Right ventricle myocardium inferior (tissue), 1 donor: ENCODE measurements at regions not wholly inside any gene's neighbourhood (a gene's known extent, or its start where the extent isn't known, plus 50 kb on each side); places are given as distances from the start of the nearest gene placed in this dataset.
"Not testable (repeated sequence)": the region's sequence is repeated elsewhere in the genome, so short reads cannot be mapped to it uniquely, and the experiment has no call there.

ENCODE experiments used
- ATAC-seq: fragments of 200-7000 bp; cut with Tn5 transposase; one replicate; pipeline ENCODE4 v1.9.1; 2020; ENCODE audit warnings: mild to moderate bottlenecking, moderate library complexity
- DNase-seq: peaks from one replicate; pipeline ENCODE4 v3.0.0; 2021; ENCODE audit errors: missing footprints
- intact Hi-C: fragments of 100-400 bp; cut with DNase I; formaldehyde crosslinking; loops from one replicate; pipeline ENCODE4 v1.11.0; 2022
- donor health status: DM: no; HTN: yes; CAD: no; lungs with severe emphysema.

DNA sequence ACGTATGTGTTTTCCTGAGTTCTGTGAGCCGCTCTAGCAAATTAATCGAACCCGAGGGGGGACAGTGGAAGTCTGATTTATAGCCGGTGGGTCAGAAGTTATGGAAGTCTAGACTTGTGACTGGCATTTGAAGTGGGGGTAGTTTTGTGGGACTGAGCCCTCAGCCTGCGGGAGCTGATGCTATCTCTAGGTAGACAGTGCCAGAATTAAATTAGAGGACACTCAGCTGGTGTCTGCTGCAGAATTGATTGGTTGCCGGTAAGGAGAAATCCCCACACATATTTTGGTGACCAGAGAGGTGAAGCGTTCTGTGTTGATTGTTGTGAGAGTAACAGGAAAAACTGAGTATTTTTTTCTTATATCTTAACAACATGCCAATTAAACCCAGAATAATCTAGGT, 143.8 kb upstream of the ADCY1 start:
- intact Hi-C loops = no loop called here
- DNase-seq (no peak), ATAC-seq (no peak)

DNA sequence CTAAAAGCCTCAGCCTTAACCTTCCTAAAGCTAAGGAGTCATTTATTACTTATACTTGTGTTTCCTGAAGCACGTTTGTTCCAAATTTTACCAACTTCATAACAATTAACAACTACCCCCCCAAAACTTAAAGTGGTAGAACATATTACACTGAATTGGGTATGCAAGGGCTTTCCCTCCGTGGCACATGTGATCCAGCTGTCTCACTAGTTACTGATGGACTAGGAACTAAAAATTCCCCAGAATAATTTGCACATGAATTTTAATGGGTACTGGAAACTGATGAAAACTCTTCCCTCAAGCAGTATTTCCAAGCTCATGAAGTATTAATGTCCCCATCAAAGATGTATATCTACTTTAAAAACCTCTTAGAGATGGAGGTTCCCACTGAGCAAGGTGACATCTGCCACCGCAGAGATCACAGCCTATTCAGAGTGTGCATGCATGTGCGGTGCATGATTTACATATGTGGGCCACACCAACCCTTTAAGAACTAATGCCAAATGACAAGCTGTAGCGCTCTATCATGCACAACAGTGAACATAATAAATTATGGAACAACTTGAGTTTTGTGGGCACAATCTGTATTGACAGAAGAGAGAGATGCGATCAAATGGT, 139.9 kb upstream of the ADCY1 start:
- intact Hi-C loops = no loop called here
- DNase-seq (no peak), ATAC-seq (no peak)

DNA sequence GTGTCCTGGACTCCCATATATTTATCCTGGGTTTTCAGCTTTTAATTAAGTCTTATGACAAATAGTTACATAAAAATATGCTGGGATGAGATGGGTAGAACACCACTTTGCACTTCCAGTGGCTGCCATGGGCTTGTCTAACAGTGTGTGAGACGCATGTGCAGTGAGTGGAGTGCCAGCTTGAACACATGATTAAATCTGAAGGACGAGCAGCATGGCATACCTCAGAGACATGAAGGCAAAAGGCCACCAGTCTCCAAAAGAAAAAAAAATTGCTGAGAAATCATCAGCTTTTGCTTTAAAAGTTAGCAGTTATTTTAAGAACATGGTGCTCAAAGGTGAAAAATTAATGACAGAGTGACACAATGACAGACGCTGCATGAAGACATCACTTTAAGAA, 139.0 kb upstream of the ADCY1 start:
- ATAC-seq (no peak), DNase-seq (no peak)
- intact Hi-C loops = no loop called here

DNA sequence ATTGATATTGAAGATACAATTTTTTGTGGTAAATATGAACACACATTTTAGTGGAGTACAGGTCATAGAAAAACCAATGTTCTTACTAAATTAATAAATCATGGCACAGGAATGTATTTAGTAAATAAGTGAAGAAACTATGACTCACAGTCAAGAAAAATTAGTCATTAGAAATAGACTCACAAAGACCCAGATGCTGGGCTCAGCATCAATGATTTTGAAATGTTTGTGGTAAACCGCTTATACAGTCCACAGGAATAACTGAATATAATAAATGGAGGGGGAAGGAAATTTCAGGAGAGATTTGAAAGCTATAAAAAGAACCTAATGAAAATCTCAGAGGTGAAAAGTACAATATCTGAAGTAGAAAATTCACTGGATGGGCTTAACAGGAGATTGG, 138.3 kb upstream of the ADCY1 start:
- DNase-seq = no peak
- intact Hi-C loops = no loop called here
- ATAC-seq = no peak

DNA sequence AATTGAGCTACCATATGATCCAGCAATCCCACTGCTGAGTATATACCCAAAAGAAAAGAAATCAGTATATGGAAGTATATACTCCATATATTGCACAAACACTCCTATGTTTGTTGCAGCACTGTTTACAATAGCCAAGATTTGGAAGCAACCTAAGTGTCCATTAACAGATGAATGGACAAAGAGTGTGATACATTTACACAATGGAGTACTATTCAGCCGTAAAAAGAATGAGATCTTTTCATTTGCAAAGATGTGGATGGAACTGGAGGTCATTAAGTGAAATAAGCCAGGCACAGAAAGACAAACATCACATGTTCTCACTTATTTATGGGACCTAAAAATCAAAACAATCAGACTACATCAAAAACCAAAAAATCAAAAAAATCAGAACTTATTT, 133.4 kb upstream of the ADCY1 start:
- DNase-seq, ATAC-seq, intact Hi-C loops: not testable (repeated sequence)

DNA sequence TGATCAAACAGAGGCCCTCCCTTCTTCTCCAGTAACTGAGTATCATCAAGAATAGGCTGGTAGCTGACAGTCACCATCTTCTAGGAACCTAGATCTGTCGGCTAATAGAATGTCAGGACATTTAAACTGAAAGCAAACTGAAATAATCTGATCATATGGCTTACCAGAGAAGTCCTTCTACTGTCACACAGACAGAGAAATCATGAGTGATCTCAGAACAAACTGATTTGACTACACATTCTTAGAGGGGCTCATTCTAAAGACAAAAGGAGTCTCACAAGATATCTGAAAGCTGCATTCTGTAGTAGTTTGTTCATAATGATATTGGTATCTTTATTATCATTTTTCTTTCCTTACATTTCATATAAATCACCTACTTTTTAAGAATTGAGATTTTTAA, 130.9 kb upstream of the ADCY1 start:
- intact Hi-C loops = no loop called here
- DNase-seq = no peak
- no peak for ATAC-seq

DNA sequence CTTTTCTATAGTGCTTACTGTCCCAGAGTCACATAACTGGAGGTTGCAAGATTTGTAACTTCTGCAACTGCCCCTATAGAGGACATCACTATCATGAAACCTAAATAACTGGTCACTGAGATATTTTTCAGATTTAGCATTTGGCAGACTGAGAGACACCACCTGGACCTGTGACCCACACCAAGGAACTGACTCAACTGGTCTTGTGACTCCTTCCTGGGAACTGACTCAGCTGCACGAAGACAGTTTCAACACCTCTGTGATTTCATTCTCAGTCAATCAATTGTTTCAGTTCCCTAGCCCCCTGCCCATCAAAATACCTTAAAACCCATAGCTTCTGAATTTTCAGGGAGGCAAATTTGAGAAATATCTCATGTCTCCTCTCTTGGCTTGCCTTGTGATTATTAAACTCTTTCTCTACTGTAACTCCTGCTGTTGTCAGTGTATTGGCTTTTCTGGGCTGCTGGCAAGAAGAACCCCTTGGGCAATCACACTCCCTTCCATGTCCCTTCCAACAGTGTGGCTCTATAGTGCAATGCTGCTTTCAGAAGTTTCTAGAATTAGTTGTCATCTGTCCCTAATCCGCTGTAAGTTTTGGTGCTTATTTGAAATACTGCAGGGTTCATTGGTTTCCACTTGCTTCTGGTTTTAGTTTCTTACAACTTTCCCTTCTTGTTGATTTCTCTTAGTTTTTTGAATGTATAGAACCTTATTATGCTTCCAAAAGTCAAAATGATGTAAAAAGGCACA, 127.8 kb upstream of the ADCY1 start:
- intact Hi-C loops = no loop called here
- DNase-seq = no peak
- ATAC-seq = no peak

DNA sequence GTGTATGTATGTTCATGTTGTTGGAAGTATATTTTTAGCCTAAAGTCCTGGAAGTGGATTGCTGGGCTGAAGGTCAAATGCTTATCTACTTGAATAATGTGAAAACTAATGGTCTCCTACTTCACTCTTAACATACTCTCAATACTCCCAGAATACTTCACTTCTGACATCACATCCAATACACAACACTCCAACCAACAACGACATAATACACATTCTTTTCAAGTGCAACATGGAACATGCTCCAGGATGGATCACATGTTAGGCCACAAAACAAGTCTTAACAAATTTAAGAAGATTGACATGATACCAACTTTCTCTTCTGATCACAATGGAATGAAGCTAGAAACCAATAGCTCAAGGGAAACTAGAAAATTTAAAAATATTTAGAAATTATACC, 126.9 kb upstream of the ADCY1 start:
- intact Hi-C loops = no loop called here
- DNase-seq (no peak), ATAC-seq (no peak)

DNA sequence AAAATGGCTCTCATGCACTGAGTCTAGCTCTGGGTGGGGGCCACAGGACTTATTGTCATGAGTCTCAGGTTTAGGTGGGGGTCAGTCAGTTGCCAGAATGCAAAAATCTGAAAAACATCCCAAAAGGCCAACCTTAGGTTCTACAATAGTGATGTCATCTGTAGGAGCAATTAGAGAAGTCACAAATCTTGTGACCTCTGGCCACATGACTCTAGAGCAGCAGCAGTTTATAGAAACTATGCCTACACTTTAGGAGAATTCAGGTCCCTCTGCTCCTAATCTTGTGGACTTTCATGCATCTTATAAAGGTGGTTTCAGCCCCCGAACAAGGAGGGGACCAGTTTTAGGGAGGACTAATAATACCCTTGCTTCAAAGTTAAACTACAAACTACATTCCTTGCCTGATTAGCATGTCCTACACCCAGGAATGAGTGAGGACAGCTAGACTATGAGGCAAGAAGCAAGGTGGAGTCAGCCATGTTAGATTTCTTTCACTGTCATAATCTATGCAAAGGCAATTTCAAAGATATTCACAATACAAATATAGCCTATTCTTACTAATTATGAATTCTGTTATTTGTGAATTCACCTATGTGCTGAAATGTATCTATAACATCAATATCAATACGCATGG, 123.5 kb upstream of the ADCY1 start:
- DNase-seq (no peak), ATAC-seq (no peak)
- intact Hi-C loops = no loop called here

DNA sequence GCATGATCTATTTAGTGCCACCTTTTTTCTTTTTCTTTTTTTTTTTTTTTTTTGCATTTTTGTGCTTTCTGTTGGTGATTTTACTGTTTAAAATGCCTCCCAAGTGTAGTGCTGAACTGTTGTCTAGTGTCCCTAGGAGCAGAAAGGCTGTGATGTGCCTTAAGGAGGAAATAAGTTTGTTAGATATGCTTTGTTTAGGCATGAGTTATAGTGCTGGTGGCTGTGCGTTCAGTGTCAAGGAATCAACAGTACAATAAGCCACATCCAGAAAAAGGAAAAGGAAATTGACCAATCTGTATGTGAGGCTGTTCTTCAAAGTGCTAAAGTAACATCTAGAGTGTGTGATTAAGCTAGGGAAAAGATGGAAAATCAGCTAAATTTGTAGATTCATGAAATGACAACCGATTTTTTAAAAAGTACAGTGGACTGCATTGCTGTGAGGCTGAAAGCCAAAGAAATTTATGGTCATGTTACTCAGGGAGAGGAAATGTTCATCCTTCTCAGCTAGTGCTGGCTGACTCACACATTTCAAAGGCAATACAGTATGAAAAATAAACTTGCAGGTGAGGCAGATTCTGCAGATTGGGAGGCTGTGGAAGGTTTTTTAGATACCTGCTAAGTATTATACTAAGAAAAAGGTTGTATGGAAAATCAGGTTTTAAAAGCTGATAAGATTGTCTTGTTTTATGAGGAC, 122.7 kb upstream of the ADCY1 start:
- DNase-seq (no peak), ATAC-seq (no peak)
- intact Hi-C loops = no loop called here

DNA sequence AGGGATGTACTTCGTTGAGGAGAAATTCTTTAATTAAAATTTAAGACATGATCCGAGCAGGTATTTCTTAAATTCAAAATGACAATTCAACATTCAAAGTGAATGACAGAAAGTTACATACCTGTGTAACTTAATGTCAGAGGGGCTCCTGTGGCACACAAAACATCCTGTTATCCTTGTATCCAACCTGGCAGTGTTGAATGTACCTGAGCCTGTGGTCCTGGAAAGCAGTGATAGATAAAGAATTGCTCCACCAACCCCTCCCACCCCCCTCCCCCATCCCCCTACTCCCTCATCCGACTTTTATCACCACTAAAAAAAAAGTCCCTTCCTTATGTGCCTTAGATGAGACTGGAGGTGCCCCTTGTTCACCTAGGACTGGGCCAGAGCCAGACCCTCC, 119.4 kb upstream of the ADCY1 start:
- intact Hi-C loops = no loop called here
- no peak for ATAC-seq
- DNase-seq = no peak

DNA sequence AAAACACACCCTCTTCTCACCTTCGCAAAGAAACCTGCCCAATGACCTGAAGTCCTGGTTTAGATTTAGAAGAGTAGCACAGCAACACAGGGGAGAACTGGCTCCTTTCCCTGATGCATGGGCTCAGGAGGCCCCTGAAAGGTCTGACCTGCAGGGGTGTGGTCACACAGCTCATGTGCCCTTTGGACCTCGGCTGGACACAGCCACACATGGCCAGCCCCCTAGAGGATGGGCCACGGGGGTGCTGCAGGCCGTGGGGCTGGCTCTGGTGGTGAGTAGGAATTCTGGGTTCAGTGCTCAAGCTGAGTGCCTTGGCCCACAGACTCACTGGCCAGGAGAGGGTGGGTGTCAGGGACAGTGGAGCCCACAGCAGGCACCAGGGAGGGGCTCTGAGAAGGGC, 118.5 kb upstream of the ADCY1 start:
- no peak for ATAC-seq
- intact Hi-C loops = no loop called here
- DNase-seq = no peak

DNA sequence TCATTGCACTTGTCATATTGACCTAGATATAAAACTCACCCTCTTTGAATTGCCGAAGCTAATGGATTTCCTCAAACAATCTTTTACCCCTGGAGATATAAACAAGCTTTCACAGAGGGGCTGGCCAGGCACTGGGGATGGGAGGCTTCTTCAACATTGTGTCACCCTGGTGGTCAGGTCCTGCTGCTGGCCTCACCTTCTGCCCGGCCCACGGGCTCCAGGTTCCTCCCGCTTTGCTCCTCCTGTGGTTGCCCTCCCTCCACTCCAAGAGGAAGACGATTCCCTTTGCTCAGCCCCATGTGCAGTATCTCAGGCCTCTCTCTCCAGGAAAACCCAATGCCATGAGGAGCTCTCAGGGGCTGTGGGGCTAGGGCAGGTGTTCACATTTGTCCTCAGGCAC, 118.1 kb upstream of the ADCY1 start:
- ATAC-seq = no peak
- no peak for DNase-seq
- intact Hi-C loops = no loop called here

DNA sequence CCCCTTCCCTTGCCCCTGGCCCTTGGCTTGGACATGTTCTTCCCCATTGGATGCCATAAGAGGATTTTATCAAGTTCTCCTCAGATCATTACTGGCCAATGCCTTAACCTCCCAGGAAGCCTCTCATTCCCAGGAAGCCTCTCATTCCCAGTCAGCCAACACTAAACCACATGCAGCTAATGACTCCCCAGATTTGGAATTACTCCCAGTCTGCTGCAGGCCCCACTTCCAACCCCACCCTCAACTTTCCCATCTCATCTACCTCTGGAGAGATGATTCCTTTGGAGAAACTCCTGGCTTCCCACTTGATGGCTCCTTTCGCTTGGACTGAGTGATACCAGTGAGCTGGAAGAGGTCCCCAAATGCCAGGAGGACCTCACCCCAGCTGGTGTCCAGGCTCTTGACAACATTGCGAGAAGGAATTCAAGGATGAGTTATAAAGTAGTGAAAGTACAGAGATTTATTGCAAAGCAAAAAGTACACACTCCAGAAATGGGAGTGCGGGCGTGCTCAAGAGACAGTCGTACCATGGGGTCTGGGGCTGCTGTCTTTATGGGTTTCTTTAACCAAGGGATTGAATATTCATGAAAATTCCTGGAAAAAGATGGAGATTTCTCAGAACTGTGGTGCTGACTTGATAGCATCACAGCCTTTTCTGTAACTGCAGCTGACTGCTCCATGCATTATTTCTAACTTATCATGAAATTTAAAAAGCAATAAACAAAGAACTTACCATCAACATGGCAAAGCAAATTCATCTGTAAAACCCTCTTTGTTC, 117.2 kb upstream of the ADCY1 start:
- no peak for DNase-seq
- intact Hi-C loops = no loop called here
- no peak for ATAC-seq

DNA sequence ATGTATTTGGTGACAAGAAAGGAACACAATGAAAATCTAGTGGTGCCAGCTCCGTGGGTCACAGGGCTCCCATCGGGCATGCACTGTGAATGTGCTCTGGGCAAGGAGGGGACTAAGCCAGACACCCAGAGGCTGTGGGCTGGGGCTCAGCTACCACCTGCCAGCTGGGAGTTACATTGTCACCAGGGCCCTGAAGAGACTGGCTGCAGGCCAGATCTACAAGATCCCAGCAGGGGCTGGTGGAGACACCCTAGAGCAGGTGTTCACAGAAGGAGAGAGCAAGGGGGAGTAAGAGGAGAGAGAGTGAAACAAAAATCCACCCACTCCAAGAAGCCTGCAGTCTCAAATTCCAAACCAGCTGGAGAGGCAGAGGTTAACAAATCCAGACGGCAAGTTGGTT, 116.6 kb upstream of the ADCY1 start:
- ATAC-seq (no peak), DNase-seq (no peak)
- intact Hi-C loops = no loop called here

DNA sequence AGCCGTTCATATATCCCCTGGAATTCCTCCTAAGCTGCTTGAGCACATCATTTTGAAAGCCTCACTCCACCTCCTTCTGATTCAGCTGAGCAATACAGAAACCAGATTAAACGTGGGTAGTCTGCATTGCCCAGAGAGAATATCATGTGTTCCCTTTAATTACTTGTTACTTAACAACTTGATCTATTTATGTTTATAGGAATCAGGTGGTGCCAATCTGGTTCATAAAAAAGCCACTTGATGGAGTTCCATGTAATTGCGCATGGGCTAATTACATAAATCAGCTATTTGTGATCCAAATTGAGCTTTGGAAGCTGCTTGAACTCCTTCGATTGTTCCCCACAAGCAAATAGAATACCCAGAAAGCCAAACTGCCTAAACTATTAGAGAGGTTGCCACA, 114.7 kb upstream of the ADCY1 start:
- intact Hi-C loops = no loop called here
- no peak for DNase-seq
- ATAC-seq = no peak

DNA sequence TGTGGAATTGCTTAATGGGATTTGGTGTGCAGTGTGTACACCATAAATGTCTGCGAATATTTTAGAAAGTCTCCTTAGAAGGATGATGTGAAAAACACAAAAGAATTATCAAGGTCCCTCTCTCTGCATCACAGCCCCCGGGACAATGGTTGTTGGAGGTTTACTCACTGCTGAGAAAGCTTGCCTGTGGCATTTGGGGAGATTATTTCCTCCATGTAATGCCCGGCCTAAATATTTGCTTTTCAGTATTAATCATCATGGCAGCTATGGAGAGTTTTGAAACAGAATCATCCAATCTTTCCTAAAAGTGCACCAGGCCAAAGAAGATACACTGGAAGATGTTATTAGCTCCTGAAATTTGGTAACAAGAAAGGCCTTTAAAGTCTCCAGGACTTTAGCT, 113.8 kb upstream of the ADCY1 start:
- intact Hi-C loops = no loop called here
- ATAC-seq = no peak

DNA sequence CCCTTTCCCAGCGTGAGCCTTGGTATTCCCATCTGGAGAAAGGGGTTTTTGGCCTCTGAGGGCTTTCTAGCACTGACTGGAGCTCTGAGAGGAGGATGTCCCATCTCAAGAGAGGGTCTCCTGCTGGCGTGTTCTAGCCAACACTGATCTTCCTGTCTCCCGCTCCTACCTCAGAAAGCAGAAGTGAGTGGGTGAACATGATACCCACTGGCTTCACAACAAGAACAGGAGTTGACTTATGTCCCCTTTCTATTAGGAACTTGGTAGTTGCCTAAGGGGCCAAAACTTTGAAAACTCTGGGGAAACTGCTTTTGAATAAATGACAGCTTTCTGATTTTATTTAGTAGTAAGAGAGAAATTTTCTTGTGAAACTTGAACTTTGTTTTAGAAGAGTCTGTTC, 113.1 kb upstream of the ADCY1 start:
- ATAC-seq = no peak
- intact Hi-C loops = no loop called here
- no peak for DNase-seq

More for the DNA sequence above, 113.8 kb upstream of the ADCY1 start:
- no peak for DNase-seq

DNA sequence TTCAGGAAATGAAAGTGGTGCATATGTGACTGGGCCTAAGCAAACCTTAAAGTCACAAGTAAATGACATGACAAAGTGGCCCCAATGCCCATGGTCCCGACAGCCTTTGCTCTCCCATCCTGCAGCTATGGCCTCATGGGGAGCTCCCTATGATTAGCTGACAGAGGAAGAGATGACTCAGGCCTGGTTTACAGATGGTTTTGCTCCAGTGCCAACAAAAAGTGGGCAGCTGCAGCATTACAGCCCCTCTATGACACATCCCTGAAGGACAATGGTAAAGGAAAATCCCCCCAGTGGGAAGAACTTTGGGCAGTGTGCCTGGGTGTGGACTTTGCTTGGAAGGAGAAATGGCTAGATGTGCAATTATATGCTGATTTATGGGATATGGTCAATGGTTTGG, 105.1 kb upstream of the ADCY1 start:
- no peak for ATAC-seq

More for the DNA sequence above, 105.1 kb upstream of the ADCY1 start:
- DNase-seq = no peak
- intact Hi-C loops = no loop called here
